ENCODE measurements at regions not wholly inside any gene's neighbourhood (a gene's known extent, or its start where the extent isn't known, plus 50 kb on each side); places are given as distances from the start of the nearest gene placed in this dataset.

DNA sequence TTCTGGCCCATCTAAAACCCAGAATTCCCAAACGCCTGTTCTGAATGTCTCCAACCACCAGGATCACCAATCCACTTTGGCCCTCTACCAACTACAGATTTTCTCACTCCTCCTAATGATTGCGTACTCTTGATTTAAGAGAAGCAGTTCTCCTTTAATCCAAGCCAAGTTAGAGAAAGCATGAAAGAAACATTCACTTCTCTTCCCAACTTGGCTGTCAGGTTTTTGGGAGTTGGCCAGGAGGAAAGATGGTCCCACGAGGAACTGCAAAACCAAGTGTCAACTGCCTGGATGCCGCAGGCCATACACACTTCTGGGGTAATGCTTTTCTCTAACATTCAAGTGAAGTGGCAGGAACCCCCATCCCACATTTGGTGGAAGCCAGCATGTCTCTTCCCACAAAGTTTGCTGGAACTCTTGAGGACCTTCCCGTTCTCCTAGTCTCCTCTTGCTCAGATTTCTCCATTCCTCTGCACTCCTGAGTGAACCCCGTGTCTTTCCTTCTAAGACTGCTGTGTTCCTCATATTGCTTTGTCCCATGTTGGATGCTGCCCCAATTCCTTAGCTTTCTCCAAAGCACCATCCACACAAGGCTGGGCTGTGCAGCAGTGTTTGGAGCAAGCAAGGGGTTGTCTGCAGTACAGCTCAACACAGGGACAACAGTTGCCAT lies 138.5 kb upstream of the LGALSL start:
- WGBS = 82% methylated on average over 6 of the region's 6 CpGs
- Histone ChIP-seq H3K27ac (ENCODE audit: low read depth) (no peak overlapping the region), H3K36me3 (ENCODE audit: insufficient read depth) (no peaks in the 10 kb centered on the region), H3K4me3 (ENCODE audit: low read depth, low read length) (no peak overlapping the region), H3K4me1 (ENCODE audit: insufficient read depth) (no peaks in the 10 kb centered on the region)
- DNase-seq (ENCODE audit: extremely low spot score) = no peak

DNA sequence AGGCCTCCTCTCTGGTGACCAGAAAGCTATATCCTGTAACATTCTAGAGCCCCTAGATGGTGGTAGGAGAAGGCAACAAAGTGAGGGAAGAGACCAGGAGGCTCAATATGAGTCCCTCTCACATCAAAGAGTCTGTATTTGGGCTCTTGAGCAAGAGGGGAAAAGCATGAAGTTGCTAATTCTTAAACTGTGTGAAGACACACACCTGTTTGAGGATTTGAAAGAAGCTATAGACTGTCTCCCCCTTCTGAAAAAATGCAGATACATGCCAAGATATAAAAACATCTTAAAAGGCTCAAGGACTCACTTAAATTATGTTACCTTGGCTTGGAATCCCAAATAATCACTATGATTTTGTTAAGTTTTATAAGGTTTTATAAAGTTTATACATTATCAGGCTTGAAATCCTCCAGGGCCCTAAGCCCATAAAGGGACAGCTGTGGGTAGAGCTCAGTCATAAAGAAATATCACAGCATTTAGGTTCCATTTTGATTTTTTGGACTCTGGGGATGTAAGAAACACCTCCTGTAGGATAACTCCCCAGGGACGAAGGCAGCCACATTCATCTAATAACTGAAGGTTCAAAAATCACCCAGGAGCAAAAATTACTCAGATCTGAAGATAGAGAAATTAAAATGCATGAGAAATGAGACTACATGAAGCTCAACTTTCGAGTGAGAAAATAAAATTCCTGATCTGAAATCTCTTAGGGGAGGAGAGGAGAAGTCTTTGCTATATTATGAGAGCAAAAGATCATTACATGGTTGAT lies 136.1 kb upstream of the LGALSL start:
- no peak overlapping the region for H3K4me3 ChIP-seq (ENCODE audit: low read depth, low read length)
- WGBS = 81% methylated on average over 2 of the region's 2 CpGs
- H3K4me1 ChIP-seq (ENCODE audit: insufficient read depth) = no peaks in the 10 kb centered on the region
- no peak overlapping the region for H3K27ac ChIP-seq (ENCODE audit: low read depth)
- no peaks in the 10 kb centered on the region for H3K36me3 ChIP-seq (ENCODE audit: insufficient read depth)
- no peak for DNase-seq (ENCODE audit: extremely low spot score)

DNA sequence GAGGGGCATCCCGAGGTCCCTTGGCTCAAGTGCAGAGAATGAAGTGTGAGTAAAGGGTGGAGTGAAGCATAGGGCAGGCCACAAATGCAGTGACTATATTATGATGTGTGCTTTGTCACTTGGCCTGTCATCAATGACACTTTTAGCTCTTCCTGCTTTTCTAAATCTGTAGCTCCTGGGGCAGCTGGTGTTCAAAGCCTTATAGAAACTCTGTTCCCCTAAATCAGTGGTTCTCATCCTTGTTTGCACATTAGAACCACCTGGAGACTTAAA lies 135.6 kb upstream of the LGALSL start:
- DNase-seq (ENCODE audit: extremely low spot score) = no peak
- H3K4me3 ChIP-seq (ENCODE audit: low read depth, low read length) = no peak overlapping the region
- WGBS = 76% methylated on average over 1 of the region's 1 CpG
- no peaks in the 10 kb centered on the region for H3K4me1 ChIP-seq (ENCODE audit: insufficient read depth)
- H3K36me3 ChIP-seq (ENCODE audit: insufficient read depth) = no peaks in the 10 kb centered on the region
- H3K27ac ChIP-seq (ENCODE audit: low read depth) = no peak overlapping the region

DNA sequence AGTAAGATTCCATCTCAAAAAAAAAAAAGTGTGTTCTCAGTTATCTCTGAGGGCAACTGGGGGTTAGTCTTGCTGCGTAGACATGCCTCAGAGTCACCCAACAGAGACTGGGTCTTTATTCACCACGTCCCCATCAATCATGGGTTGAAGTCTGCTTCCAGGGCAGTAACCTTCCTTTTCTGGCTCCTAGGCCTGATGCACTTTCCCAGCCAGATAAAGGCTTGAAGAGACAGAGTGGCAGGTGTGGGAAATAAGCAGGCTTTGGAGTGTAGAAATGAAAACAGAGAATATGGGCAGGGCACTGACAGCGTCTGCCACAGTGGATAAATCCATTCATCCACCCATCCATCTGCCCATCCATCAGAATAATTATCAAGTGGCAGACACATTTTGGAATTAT lies 134.1 kb upstream of the LGALSL start:
- Histone ChIP-seq H3K36me3 (ENCODE audit: insufficient read depth) (no peaks in the 10 kb centered on the region), H3K27ac (ENCODE audit: low read depth) (no peak overlapping the region), H3K4me3 (ENCODE audit: low read depth, low read length) (no peak overlapping the region), H3K4me1 (ENCODE audit: insufficient read depth) (no peaks in the 10 kb centered on the region)
- WGBS = 83% methylated on average over 3 of the region's 3 CpGs
- DNase-seq (ENCODE audit: extremely low spot score) = no peak

DNA sequence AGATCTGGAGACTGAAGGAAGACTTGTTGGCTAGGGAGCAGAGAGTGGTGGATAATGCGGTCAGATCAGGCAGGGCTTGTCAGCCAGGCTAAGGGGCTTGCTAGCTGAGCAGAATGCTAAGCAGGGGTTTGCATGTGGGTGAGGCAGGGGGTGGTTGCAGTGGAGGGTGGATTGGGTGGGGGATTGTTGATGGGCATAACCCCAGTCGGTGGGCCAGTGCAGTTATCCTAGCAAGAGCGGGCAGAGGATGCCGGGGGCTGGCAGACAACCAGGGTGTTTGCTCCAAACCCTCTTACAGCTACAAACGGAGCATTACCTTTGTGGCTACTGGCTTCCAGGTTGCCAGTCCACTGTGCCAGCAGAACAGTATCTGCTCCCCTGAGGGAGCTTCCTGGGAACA lies 131.5 kb upstream of the LGALSL start:
- no peak for DNase-seq (ENCODE audit: extremely low spot score)
- 90% methylated on average over 5 of the region's 5 CpGs for whole genome bisulfite sequencing

DNA sequence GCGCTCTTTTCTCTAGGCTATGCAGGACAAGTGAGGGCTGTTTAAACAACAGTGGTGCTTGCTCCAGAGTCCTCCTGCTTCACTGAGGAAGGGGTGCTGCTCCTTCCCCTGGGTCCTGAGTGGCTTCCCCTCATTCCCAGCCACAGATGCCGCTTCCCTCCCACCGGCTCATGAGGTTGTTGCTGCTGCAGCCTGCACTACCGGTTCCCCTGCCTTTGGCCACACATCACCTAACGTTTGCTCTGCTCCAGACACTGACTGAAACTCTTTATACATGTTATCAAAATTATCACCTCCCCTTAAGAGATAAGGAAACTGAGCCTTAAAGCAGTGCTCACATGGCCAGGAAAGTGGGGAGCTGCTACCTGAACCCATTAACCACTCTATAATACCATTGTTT lies 130.8 kb upstream of the LGALSL start:
- WGBS = 66% methylated on average over 5 of the region's 5 CpGs
- no peaks in the 10 kb centered on the region for H3K4me1 ChIP-seq (ENCODE audit: insufficient read depth)
- H3K36me3 ChIP-seq (ENCODE audit: insufficient read depth) = no peaks in the 10 kb centered on the region
- no peak for DNase-seq (ENCODE audit: extremely low spot score)
- no peak overlapping the region for H3K4me3 ChIP-seq (ENCODE audit: low read depth, low read length)
- no peak overlapping the region for H3K27ac ChIP-seq (ENCODE audit: low read depth)

More for the DNA sequence above, 131.5 kb upstream of the LGALSL start:
- no peak overlapping the region for H3K27ac ChIP-seq (ENCODE audit: low read depth)
- H3K4me3 ChIP-seq (ENCODE audit: low read depth, low read length) = no peak overlapping the region
- no peaks in the 10 kb centered on the region for H3K36me3 ChIP-seq (ENCODE audit: insufficient read depth)
- H3K4me1 ChIP-seq (ENCODE audit: insufficient read depth) = no peaks in the 10 kb centered on the region

DNA sequence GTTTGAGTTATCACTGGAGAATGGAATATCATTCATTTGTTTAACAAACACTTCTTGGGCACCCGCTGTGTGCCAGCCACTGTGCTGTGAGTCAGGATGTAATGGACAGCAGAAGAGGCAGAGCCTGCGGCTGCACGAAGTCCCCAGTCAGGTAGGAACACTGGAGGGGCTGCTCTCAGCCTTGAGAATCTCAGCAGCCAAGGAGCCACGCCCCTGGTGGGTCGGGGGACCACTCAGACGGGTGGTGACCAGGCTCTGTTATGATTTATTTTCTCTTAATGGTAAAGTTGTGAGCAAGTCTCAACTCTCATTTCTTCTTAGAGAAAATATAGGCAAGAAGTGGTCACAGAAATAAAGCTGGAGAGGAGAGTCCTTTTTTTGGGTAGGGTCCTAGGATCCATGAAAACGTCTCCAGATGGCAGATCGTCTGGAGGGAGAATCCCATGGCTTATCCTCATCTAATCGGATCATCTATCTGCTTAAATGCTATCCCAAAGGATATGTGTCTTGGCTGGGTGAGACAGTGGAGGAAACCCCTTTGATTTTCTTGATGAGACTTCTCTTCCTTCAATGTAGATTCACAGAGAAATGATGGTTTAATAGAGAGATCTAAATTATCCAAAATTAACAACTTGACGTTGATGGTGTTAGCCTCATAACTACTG lies 129.1 kb upstream of the LGALSL start:
- H3K4me1 ChIP-seq (ENCODE audit: insufficient read depth) = no peaks in the 10 kb centered on the region
- 90% methylated on average over 10 of the region's 10 CpGs for WGBS

DNA sequence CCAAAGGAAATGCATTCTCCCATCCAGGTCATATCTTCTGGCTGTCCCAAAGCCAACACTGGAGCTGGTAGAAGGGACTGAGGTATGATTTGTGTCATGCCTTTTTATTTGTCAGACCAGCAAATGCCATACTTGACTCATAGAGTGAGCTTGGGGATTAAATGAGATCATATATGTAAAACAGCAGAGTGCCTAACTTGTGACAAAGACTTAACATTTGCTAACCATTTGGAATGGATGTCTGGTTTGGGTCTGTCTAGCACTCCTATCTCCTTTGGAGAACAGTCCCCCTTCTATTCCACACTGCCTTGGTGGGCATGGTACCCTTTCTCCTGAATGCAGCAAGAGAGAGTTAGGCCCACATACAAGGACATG lies 128.5 kb upstream of the LGALSL start:
- no peaks in the 10 kb centered on the region for H3K36me3 ChIP-seq (ENCODE audit: insufficient read depth)
- H3K27ac ChIP-seq (ENCODE audit: low read depth) = no peak overlapping the region
- no peak for DNase-seq (ENCODE audit: extremely low spot score)
- no peak overlapping the region for H3K4me3 ChIP-seq (ENCODE audit: low read depth, low read length)
- H3K4me1 ChIP-seq (ENCODE audit: insufficient read depth) = no peaks in the 10 kb centered on the region

More for the DNA sequence above, 129.1 kb upstream of the LGALSL start:
- DNase-seq (ENCODE audit: extremely low spot score) = no peak
- Histone ChIP-seq H3K27ac (ENCODE audit: low read depth) (no peak overlapping the region), H3K4me3 (ENCODE audit: low read depth, low read length) (no peak overlapping the region), H3K36me3 (ENCODE audit: insufficient read depth) (no peaks in the 10 kb centered on the region)

DNA sequence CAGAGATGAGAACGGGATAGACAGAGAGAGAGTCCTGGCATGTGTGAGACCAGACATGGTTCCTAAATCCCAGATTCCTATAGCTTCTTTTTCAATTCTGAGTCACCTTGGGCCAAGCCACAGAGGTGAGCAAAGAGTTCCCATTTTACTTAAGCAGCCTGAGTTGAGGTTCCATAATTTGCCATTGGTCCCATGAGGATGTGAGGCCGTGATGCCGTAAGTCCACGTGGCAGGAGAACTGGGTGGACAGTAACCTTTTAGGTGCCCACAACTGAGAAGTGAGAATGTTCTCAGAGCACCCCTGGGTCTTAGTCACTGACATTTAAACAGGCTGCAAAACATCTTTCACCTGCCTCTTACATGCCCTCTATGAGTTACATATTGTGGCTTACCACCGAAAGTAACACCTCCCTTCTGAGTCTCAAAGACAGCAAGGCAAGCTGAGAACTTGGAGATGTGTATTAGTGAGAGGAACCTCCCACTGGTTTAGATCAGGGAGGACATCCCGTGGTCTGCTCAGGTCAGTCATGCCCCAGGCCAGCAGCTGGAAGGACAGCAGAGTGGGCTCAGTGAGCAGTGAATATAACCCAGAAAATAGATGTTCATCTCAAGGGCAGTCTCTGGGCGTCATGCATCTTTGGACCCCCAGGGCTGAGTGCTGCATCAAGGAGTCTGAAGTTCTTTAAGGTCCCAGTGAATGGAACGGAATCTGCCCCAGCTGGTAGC lies 127.9 kb upstream of the LGALSL start:
- WGBS = 89% methylated on average over 8 of the region's 8 CpGs
- DNase-seq (ENCODE audit: extremely low spot score) = no peak
- Histone ChIP-seq H3K27ac (ENCODE audit: low read depth) (no peak overlapping the region), H3K4me3 (ENCODE audit: low read depth, low read length) (no peak overlapping the region), H3K36me3 (ENCODE audit: insufficient read depth) (no peaks in the 10 kb centered on the region), H3K4me1 (ENCODE audit: insufficient read depth) (no peaks in the 10 kb centered on the region)

DNA sequence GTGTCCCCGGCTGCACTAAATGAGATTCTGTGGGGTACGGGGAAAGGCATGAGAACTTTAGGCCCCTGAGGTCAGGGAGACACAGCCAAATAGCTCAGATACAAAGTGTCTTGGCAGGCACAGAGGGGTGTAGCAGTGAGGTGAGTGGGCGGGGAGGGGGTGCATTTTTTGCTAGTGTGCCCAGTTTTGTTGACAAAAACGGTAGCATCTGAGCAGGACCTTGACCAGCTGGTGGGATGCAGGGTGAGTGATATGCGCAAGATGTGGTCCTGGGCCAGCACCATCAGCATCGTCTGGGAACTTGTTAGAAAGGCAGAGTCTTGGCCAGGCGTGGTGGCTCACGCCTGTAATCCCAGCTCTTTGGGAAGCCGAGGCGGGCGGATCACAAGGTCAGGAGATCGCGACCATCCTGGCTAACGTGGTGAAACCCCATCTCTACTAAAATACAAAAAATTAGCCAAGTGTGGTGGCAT lies 127.3 kb upstream of the LGALSL start:
- no peak for DNase-seq (ENCODE audit: extremely low spot score)
- Histone ChIP-seq H3K27ac (ENCODE audit: low read depth) (no peak overlapping the region), H3K4me1 (ENCODE audit: insufficient read depth) (no peaks in the 10 kb centered on the region), H3K4me3 (ENCODE audit: low read depth, low read length) (no peak overlapping the region), H3K36me3 (ENCODE audit: insufficient read depth) (no peaks in the 10 kb centered on the region)
- WGBS = 89% methylated on average over 14 of the region's 14 CpGs

DNA sequence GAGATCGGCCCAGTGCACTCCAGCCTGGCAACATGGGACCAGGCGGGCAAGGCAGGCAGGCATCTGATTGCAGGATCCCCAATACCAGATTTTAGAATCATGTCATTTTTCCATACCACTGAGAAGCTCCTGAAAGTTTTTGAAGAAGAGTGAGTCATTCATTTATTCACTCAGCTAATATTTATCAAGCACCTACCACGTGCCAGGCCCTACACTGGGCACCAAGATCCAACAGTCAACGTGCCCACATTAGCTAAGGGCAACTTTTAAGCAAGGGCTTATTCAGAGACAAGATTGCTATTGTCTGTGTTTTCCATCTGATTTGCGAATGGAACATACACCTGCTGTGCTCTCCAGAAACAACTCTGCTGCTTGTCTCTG lies 126.8 kb upstream of the LGALSL start:
- DNase-seq (ENCODE audit: extremely low spot score) = no peak
- Histone ChIP-seq H3K36me3 (ENCODE audit: insufficient read depth) (no peaks in the 10 kb centered on the region), H3K4me1 (ENCODE audit: insufficient read depth) (no peaks in the 10 kb centered on the region), H3K27ac (ENCODE audit: low read depth) (no peak overlapping the region), H3K4me3 (ENCODE audit: low read depth, low read length) (no peak overlapping the region)
- WGBS = 83% methylated on average over 5 of the region's 5 CpGs

DNA sequence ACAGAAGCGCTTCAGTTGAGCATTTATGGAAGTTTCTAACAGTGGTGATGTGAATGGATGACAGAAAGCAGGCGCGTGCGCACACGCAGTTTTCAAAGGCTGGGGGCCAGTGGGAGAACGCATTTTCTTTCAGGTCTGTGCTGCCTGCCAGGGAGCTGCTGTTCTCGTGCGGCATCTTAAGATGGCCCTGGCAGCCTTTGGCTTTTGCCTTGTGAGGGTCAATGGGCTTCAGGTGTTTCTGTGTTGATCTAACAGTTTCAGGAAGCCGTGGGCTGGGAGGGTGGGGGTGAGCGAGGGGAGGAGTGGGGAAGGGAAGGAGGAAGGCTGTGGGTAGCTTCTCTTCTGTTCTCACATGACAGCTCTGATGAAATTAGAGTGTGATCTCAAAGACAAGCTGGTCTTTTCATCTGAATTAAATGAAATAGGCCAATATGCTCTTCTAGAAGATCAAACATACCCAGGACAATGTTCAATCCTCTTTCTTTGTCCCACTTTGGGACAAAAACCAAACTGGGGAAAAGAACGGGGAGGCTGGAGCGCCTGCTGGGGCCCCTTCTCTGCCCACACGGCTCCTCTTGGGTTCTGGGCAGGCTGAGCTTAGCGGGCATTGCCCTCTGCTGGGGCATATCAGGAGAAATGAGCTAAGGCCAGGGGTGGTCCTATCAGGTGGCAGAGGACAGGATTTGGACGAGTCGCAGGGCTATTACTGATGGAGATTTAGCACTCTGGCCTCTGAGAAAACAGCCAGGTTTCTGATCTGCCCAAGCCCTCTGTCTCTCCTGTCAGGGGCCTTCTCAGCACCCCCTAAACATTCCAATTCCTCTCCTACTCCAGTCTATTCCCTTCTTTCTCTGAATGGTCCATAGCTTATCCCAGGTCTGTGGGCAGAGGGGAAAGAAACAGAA lies 126.2 kb upstream of the LGALSL start:
- H3K4me1 ChIP-seq (ENCODE audit: insufficient read depth) = no peaks in the 10 kb centered on the region
- WGBS = 49% methylated on average over 16 of the region's 16 CpGs
- no peak overlapping the region for H3K4me3 ChIP-seq (ENCODE audit: low read depth, low read length)
- H3K27ac ChIP-seq (ENCODE audit: low read depth) = no peak overlapping the region
- H3K36me3 ChIP-seq (ENCODE audit: insufficient read depth) = no peaks in the 10 kb centered on the region
- DNase-seq (ENCODE audit: extremely low spot score) = no peak

DNA sequence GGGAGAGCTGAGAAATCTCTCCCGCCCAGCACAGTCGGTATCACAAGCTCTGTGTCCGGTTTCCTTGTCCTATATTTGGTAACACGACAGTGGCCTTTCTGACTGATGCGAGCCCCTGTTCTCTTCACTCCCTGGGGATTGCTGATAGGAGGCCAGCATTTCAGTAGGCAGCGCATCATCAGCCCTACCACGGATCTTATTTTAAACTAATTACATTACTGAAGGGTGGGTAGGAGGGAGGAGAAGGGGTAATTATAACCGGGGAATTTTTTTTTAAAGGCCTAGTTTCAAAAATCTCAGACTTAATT lies 125.6 kb upstream of the LGALSL start:
- Histone ChIP-seq H3K4me1 (ENCODE audit: insufficient read depth) (no peaks in the 10 kb centered on the region), H3K4me3 (ENCODE audit: low read depth, low read length) (no peak overlapping the region), H3K36me3 (ENCODE audit: insufficient read depth) (no peaks in the 10 kb centered on the region), H3K27ac (ENCODE audit: low read depth) (no peak overlapping the region)
- no peak for DNase-seq (ENCODE audit: extremely low spot score)
- WGBS = 71% methylated on average over 8 of the region's 8 CpGs
